Muscle layer of duodenum (tissue), 2 donors: ENCODE measurements at regions not wholly inside any gene's neighbourhood (a gene's known extent, or its start where the extent isn't known, plus 50 kb on each side); places are given as distances from the start of the nearest gene placed in this dataset.

Source experiments
- H3K27ac ChIP-seq: one replicate; pipeline ENCODE4 v1.7.0; 2013; ENCODE audit warnings: mild to moderate bottlenecking, low read length
- H3K27me3 ChIP-seq: one replicate; pipeline ENCODE4 v1.7.0; 2013; ENCODE audit warnings: low read depth, mild to moderate bottlenecking, control low read depth, low read length
- H3K36me3 ChIP-seq, 2 donors: one replicate each; pipeline ENCODE4 v1.7.0; 2013; ENCODE audit warnings: low read length in 2 of 2, control low read depth in 1 of 2, mild to moderate bottlenecking in 1 of 2; ENCODE audit not compliant: insufficient read depth in 2 of 2, control insufficient read depth in 1 of 2
- H3K4me1 ChIP-seq, 2 donors: one replicate each; pipeline ENCODE4 v1.7.0; 2013; ENCODE audit warnings: low read length in 2 of 2, mild to moderate bottlenecking in 2 of 2, control low read depth in 1 of 2, moderate library complexity in 1 of 2; ENCODE audit not compliant: insufficient read depth in 2 of 2, control insufficient read depth in 1 of 2
- H3K4me3 ChIP-seq, 2 donors: one replicate each; pipeline ENCODE4 v1.7.0; 2013; ENCODE audit warnings: low read length in 2 of 2, low read depth in 1 of 2, mild to moderate bottlenecking in 1 of 2
- H3K9me3 ChIP-seq, 2 donors: one replicate each; pipeline ENCODE4 v1.7.0; 2013; ENCODE audit warnings: low read length in 2 of 2, control low read depth in 1 of 2, mild to moderate bottlenecking in 1 of 2; ENCODE audit not compliant: control insufficient read depth in 1 of 2
- donor health status: healthy.

GRCh38 chr7:17660116-17660515 lies 280.2 kb downstream of the SNX13 start:
- H3K36me3 ChIP-seq, result no peaks in the 10 kb centered on the region
- no peaks in the 10 kb centered on the region for H3K27me3 ChIP-seq
- H3K27ac ChIP-seq, result no peak overlapping the region
- H3K4me1 ChIP-seq, result no peaks in the 10 kb centered on the region
- no peak overlapping the region for H3K4me3 ChIP-seq
- peaks cover 0 to 6% of the 10 kb centered on the region in 2 donors for H3K9me3 ChIP-seq

- Histone ChIP-seq H3K27me3 (no peaks in the 10 kb centered on the region), H3K9me3 (peaks cover 0 to 4% of the 10 kb centered on the region in 2 donors), H3K27ac (no peak overlapping the region), H3K4me1 (no peaks in the 10 kb centered on the region), H3K4me3 (no peak overlapping the region), H3K36me3 (no peaks in the 10 kb centered on the region)
Observed at GRCh38 chr7:17661982-17662585, 278.2 kb downstream of the SNX13 start.

GRCh38 chr7:17663061-17663675 lies 277.1 kb downstream of the SNX13 start:
- Histone ChIP-seq H3K27ac (no peak overlapping the region), H3K9me3 (peaks cover 0 to 2% of the 10 kb centered on the region in 2 donors), H3K27me3 (no peaks in the 10 kb centered on the region), H3K36me3 (no peaks in the 10 kb centered on the region), H3K4me3 (no peak overlapping the region), H3K4me1 (no peaks in the 10 kb centered on the region)

- H3K27ac ChIP-seq, result no peak overlapping the region
- H3K27me3 ChIP-seq, result no peaks in the 10 kb centered on the region
- H3K4me3 ChIP-seq, result no peak overlapping the region
Observed at GRCh38 chr7:17665029-17665428, 275.3 kb downstream of the SNX13 start.

GRCh38 chr7:17668122-17668521 lies 272.2 kb downstream of the SNX13 start:
- H3K27ac ChIP-seq, result no peak overlapping the region
- H3K4me3 ChIP-seq, result no peak overlapping the region
- H3K9me3 ChIP-seq, result no peaks in the 10 kb centered on the region
- no peaks in the 10 kb centered on the region for H3K4me1 ChIP-seq
- no peaks in the 10 kb centered on the region for H3K27me3 ChIP-seq
- no peaks in the 10 kb centered on the region for H3K36me3 ChIP-seq

More at GRCh38 chr7:17665029-17665428, 275.3 kb downstream of the SNX13 start:
- Histone ChIP-seq H3K36me3 (no peaks in the 10 kb centered on the region), H3K9me3 (no peaks in the 10 kb centered on the region), H3K4me1 (no peaks in the 10 kb centered on the region)

GRCh38 chr7:17669204-17669603 lies 271.1 kb downstream of the SNX13 start:
- no peaks in the 10 kb centered on the region for H3K27me3 ChIP-seq

GRCh38 chr7:17671956-17672355 lies 268.3 kb downstream of the SNX13 start:
- Histone ChIP-seq H3K36me3 (no peaks in the 10 kb centered on the region), H3K4me1 (no peaks in the 10 kb centered on the region), H3K9me3 (no peaks in the 10 kb centered on the region), H3K27me3 (no peaks in the 10 kb centered on the region), H3K4me3 (no peak overlapping the region), H3K27ac (no peak overlapping the region)

More at GRCh38 chr7:17669204-17669603, 271.1 kb downstream of the SNX13 start:
- no peak overlapping the region for H3K27ac ChIP-seq
- H3K4me1 ChIP-seq, result no peaks in the 10 kb centered on the region
- no peaks in the 10 kb centered on the region for H3K9me3 ChIP-seq
- H3K36me3 ChIP-seq, result no peaks in the 10 kb centered on the region
- H3K4me3 ChIP-seq, result no peak overlapping the region

GRCh38 chr7:17672783-17673182 lies 267.5 kb downstream of the SNX13 start:
- H3K4me1 ChIP-seq, result no peaks in the 10 kb centered on the region
- no peaks in the 10 kb centered on the region for H3K9me3 ChIP-seq
- H3K27me3 ChIP-seq, result no peaks in the 10 kb centered on the region
- H3K27ac ChIP-seq, result no peak overlapping the region
- no peaks in the 10 kb centered on the region for H3K36me3 ChIP-seq
- no peak overlapping the region for H3K4me3 ChIP-seq

GRCh38 chr7:17674166-17674942 lies 265.9 kb downstream of the SNX13 start:
- Histone ChIP-seq H3K4me1 (no peaks in the 10 kb centered on the region), H3K9me3 (no peaks in the 10 kb centered on the region), H3K36me3 (no peaks in the 10 kb centered on the region), H3K27me3 (no peaks in the 10 kb centered on the region), H3K4me3 (no peak overlapping the region), H3K27ac (no peak overlapping the region)

GRCh38 chr7:17674943-17675608 lies 265.2 kb downstream of the SNX13 start:
- Histone ChIP-seq H3K4me3 (no peak overlapping the region), H3K4me1 (peaks cover 0 to 5% of the 10 kb centered on the region in 2 donors), H3K27ac (no peak overlapping the region), H3K9me3 (no peaks in the 10 kb centered on the region), H3K36me3 (no peaks in the 10 kb centered on the region), H3K27me3 (no peaks in the 10 kb centered on the region)

GRCh38 chr7:17677408-17677807 lies 262.9 kb downstream of the SNX13 start:
- Histone ChIP-seq H3K9me3 (no peaks in the 10 kb centered on the region), H3K4me3 (no peak overlapping the region), H3K27me3 (no peaks in the 10 kb centered on the region), H3K4me1 (peaks cover 0 to 8% of the 10 kb centered on the region in 2 donors), H3K36me3 (no peaks in the 10 kb centered on the region), H3K27ac (no peak overlapping the region)
